SHP77 treated with DMSO at 0.1 percent for 48 hours (cell line): ENCODE measurements at regions not wholly inside any gene's neighbourhood (a gene's known extent, or its start where the extent isn't known, plus 50 kb on each side); places are given as distances from the start of the nearest gene placed in this dataset.

Source experiments
- DNase-seq: peaks from one replicate; lab custom pipeline; 2025; lab: John Stamatoyannopoulos, UW

DNA sequence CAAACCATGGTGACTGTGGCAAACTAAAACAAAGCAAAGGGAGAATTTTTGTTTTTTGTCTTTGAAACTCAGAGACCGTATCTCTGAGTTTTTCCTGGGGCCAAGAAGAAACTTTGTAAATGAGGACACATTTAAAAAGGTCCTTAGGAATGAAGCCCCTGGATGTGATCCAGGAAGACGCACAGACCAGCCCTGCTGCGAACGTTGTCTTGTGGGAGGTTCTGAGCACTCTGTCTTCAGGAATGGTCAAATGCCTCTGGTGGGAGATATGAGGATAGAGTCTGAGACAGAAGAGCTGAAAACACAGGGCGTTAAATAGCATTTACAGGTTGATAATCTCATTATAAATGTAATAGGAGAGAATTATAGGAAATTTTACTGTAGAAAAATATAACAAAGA is 893.5 kb upstream of the KLHL29 start:
- no peak for DNase-seq

DNA sequence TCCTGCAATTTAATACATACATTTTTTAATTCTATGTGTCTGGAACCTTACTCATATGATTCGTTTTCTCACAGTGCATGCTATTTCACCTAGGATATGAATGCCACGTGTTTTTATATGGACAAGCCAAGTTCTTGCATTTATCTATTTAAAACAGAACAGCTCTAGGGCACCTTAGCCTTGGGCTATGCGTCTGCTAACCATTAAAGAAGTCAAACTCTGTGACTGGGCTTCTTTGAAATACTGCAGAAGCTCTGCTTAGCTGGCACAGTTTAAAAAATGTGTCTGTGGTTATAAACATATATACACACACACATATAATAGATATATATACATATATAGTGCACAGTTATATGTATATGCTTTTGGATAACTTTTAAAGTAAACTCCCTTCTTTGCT is 890.8 kb upstream of the KLHL29 start:
- DNase-seq: no peak

DNA sequence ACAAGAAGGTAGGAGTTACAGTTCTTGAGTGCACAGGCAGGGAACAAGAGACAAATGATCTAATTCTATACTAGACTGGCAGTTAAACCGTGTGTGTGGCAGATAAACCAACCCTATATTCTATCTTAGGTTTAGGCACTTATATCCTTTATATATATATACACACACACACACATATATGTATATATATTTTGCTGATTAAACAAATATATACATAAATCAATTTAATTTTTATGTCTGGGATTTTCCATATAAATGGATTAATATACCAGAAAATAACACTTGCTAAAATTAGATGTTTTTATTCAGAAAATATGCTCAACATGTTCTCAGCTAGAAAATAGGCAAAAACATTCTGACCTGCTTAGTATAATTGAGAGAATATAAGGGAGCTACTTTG is 887.9 kb upstream of the KLHL29 start:
- no peak for DNase-seq

DNA sequence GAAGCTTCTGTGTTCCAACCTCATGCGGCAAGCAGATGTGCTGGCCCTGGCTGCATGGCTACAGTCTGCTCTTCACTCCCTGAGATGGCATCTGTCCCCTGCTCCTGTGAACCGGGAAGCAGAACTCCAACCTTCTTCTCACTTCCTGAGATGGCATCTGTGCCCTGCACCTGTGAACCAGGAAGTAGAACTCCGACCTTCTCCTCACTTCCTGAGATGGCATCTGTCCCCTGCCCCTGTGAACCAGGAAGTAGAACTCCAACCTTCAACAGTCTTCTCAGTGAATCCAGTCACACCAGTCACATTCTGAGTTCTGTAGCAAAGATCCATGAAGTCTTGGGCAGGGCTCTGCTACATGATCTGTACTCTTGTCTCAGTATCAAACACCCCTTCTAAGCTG is 887.2 kb upstream of the KLHL29 start:
- no peak for DNase-seq

DNA sequence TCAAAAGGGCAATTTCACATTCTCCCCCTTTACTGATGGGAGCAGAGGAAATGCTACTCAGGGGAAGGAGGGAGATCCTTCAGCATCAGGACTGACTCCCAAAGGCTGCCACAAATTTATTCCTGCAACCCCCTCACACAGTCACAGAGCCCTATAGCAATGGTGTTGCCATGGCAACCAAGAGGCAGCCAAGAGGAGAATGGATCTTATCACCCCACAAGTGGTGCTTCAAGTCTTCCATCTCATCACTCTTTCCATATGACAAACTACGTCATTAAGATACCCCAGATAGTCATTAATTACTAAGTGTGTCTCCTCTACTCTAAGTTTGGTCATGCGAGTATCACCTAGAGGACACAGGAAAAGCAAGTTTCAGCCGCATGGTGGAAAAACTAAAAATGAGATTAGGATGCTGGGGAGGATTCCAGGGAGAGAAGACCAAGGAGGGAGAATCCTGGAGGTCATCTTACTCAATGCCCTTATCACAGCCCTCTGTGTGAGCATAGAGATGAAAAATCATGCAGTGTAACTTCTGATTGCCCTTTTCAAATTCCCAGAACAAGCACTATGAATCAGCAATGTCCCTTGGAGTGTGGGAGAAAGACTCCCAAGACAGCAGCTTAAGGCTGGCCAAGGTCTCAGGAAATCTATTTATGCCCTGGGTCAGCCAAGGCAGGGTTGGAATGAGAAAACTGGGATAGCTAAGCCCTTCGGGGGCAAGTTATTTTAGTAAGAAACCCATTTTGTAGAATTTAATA is 885.7 kb upstream of the KLHL29 start:
- DNase-seq: no peak

DNA sequence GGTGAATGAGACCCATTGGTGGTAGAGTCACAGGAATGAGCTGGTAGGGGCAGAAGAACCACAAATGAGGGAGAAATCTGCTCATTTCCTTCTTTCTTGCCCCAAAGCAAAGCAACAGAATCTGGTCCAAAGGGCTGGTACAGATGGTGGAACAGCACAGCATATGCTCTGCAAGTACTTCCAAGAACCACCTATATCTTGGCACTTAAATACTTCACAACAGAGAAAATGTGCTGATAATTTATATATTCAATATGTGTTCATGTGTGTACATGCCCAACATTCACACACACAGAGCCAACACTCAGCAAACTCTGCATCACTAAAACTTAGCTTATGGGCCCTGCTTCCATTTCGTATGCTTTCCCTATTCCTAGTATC is 884.4 kb upstream of the KLHL29 start:
- no peak for DNase-seq

DNA sequence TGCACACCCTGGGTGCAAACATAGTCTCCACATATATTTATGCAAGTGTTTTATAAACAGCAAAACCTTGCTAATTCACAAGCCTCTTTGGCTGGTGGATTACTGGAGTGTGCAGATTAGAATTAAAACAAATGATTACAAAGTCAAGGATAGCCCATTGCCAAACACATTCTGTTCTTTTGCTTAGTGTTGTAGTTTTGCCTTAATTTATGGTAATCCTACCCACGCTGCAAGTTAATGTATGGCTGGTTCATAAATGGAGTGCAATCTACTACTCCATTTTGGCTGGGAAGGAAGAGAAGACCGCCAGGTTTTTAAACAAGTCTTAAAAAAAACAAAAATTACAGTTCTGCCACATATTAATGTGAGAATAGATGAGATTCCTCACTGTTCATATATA is 883.1 kb upstream of the KLHL29 start:
- DNase-seq: no peak

DNA sequence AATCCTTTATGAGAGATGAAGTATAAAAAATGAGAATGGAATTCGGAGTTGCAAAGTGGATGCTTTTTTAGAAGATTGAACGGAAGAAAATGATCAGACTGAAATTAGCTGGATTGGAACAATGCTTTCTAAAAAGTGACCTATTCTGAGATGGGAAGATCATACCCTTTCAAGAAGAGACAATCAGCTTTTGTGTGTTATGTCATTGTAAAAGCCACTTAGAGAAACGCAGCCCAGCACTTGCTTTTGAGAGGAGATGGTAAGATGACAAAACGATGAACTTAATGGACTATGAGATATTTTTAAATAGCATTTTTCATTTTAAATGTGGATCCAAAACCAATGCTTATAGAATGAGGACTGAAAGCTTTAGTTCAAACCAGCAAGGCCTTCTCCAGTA is 871.4 kb upstream of the KLHL29 start:
- DNase-seq: no peak

DNA sequence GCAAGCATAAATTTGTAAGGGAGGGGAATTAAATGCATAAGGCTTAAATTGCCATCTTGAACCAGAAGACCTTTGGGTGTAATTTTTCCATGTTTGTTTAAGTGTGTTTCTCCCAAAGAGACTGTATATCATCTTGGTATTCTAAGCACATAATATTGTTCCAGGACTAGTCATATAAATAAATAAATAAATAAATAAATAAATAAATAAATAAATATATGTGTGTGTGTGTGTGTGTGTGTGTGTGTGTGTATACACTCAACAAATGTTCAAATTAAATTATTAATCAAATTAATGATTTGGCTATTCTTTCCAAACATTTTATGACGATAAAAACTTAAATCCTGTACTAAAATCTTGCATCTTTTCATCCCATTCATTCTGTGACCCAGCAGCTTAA is 867.8 kb upstream of the KLHL29 start:
- no peak for DNase-seq

DNA sequence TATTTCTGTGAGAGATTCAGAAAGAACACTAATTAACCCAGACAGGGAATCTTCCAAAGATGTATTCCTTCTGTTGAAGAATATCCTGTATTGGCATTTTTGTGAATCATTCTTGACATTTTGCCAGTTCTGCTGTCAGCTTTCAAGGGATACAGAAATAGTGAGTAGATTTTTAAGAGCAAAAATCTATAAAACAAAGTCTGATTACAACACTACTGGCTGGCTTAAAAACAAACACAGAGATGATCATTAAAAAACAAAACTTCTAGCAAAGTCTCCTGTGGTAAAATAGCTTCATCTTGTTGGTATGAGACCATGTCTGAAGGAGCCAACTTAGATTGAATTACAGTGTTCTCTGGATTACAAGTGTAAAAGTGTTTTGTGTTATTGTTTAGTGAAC is 866.3 kb upstream of the KLHL29 start:
- no peak for DNase-seq

DNA sequence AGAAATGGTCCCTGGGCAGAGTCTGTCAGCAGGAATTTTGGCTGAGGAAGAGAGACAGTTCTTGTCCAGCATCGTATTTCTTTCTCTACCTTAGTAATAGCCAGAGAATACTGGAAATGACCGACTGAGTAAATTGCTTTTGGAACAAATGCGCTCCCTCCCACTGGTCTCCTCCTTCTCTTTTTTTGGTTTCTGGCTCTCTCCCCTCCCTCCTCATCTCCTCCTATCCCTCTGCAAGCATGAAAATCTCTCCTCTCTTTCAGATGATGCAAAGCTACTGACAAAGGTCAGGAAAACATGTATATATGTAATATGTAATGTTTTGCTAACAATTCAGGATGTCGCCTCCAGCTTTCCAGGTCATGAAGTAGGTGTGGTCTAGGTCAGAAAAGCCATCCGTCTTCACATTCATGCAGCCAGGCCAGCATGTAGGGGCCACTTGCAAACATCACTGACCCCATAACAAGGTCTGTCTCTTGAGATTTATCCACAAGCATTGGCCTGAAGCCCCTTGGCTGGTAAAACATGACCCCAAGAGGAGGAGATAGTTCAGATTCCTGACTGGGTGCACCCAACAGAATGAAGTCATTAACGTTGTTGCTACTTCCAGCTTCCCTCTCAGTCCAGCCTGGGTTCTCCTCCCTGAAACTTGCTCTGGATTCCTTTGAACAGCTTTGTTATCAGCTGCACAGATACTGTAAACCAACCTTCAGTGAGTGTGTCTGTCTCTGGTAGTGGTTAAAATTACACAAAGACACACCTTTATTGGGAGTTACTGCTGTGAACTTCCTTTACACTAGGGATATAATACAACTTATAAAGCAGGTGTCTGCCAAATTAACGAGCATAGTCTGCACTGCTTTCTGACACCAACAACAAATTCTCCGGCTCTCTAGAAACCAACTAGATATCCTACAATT is 864.4 kb upstream of the KLHL29 start:
- no peak for DNase-seq

DNA sequence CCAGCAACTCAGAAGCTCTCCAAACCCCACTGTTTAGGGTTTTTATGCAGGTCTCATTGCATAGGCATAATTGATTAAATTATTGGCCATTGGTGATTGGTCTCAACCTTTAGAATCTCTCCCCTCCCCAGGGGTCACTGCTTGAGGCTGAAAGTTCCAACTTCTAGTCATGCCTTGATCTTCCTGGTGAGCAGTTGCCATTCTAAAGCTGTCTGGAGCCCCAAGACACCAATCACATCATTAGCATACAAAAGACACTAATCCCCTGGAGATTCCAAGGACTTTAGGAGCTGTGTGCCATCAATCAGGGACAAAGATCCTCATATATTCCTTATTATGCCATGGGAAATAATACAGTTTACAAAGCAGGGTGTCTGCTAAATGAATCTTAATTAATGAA is 863.4 kb upstream of the KLHL29 start:
- DNase-seq: no peak

DNA sequence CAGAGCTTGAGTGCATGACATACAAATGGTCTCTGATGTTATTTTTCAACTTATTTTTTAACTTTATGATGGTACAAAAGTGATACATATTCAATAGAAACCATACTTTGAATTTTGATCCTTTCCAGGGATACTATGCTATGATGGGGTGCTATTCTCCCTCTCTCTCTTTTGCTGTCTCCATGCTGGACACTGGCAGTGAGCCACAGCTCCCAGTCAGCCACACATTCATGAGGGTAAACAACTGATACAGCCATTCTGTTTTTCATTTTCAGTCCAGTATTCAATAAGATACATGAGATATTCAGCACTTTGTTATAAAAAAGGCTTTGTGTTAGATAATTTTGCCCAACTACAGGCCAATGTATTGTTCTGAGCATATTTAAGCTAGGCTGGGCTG is 859.3 kb upstream of the KLHL29 start:
- DNase-seq: no peak

DNA sequence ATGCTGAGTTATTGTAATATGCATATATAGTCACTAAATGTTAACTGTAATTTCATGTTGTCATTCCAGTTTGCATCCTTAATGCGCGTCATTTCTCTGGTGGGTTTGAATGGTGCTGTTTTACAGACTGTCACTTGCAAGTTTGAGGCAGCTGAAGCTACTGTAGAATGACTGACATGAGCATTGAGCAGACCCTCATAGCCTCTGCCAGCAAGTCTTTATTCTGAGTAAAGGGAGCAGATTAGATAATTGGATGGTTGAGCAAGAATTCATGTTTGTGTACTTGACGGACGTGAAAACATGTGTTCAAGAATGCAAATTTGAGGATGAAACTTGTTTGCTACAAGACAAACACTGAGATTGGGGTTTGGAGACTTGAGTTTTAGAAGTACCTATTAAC is 854.8 kb upstream of the KLHL29 start:
- no peak for DNase-seq

DNA sequence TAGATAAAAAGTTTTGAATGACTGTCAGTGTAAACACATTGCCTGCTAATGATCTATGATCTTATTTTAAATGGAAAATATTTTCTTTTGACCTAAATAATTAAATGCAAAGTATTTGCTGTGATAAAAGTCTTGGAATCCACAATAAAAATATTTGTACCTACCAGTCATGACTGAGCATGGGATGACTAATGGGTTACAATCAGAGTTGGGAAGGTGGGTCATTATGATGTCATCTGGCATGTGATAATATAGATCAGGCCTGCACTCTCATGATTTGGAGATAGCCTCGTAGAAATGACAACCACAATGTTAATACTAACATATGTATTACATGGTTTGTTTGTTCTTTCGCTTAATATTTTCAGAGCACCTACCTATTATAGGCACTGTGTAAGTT is 848.8 kb upstream of the KLHL29 start:
- no peak for DNase-seq

DNA sequence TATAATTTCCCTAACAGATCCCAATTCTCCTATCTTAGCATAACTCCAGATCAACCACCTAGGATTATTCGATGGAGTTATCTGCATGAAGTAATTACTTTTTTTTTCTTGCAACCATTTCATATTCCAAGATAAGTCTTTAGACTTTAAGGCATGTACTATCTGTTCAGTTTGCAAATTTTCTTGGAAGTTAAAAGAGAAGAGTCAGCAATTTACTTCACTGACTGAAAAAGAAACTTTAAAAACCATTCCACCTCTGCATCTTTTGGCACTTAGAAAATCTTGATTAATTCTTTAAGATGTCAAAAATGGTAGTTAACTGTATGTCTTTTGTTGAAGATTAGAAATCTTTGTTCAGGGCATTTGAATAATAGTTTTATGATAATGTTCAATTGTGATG is 830.5 kb upstream of the KLHL29 start:
- DNase-seq: no peak

DNA sequence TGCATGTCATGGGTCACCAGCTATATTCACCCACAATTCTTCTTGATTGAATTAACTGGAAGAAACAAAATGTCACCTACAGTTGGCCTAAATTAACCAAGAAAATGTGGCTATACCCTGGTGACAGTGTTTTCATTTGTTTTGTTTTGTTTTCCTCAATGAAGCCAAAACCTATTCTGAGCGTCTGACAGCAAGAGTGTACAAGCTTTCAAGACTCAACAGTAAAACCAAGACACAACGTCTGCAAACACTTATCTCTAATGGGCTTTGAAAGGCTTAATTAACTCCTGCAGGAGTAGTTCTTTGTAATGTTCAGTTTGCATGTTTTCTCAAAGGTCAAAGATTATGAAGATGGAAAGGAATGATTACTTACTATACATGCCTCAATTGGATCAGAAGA is 827.6 kb upstream of the KLHL29 start:
- DNase-seq: no peak

DNA sequence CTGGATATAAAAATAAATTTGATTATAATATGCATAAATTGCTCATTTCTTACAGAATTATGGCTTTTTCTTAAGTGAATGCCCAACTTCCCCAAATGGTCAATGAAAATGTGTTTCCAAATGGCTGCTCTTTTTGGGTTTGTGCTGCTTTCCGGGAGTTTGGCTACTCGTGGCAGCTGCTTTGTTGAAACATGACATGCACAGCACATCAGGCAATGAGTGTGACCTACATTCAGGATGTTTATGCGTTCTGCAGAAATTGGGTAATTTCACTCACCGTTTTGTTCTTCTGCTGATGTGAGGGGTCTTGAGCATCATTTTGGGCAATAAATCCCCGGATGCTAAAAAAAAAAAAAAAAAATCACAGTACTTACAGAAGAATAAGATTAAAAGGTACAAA is 825.0 kb upstream of the KLHL29 start:
- DNase-seq: no peak

DNA sequence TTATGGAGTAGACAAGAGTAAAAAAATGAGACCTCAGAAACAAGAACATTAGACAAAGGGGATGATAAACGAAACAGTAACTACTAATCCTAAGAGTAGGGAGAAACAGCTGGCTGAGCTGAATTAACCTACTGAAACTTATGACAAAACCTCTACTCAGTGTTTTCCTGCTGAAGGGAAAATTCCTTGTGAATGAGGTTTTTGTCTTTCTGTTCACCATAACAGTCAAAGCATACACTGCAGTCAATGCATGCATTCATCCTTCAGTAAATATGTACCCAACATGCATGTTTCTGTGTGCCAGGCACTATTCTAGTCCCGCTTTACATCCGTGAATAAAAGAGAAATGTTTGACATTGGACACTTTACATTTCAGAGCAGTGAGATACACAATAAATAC is 805.6 kb upstream of the KLHL29 start:
- DNase-seq: no peak

DNA sequence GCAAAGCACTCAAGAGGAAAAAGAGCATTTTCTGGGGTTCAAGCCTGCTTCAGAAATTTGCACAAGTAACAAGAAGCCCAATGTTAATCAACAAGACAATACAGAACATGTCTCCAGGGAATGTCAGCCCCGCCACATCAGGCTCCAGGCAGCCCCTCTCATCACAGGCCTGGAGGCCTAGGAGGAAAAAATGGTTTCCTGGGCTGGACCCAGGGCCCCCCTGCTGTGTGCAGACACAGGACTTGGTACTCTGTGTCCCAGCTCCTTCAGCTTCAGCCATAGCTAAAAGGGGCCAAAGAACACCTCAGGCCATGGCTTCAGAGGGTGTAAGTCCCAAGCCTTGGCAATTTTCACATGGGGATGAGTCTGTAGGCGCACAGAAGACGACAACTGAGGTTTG is 802.9 kb upstream of the KLHL29 start:
- DNase-seq: no peak

DNA sequence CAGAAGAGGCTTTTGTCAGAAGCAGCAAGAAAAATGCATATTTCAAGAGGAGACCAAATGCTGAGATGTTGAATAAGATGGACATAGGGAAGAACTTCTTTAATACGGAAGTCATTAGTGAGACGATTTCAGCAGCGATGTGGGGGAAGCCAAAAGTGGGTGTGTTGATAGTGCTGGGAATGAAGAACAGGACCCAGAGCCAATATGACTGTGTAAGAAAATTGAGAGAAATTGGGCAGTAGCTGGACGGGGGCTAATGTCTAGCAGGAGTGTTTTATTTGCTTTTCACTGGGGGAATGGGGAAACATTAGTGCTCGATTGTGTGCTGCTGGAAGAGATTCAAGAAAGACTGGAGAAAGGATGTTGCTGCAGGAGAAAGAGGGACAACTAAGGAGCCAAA is 788.7 kb upstream of the KLHL29 start:
- DNase-seq: no peak

DNA sequence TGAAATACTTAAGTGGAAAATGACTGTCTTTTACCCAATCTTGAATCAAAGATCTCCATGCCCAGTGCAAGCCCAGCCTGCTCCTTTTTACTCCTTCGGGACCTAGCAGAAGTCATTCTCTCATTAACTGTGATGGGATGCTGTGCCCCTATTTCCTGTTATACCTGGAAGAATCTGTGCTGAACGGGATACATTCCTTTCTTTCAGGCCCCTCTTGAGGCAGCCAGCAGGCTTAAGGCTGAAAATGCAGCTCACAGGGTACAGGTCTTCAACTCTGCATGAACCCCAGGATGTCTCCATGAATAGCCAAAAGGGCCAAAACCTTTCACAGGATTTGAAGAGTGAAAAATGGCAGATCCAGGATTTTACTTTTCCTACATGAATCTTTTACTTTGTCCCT is 784.8 kb upstream of the KLHL29 start:
- DNase-seq: no peak

DNA sequence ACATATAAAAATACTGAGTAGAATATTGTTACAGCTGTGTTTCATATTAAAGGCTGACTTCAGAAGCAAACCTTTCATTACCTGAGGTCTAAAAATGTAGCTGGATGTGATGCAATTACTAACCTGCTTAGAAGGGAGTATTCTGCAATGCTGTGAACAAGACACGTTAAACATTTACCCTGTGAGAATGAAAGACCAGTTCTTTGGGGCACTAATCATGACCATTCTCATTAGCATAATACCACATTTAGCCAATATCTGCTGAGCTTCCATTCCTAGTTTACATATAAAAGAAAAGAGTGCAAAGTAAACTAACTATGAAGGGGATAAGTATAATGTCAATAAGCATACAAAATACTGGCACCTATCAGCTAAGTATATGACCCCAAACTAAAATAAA is 784.0 kb upstream of the KLHL29 start:
- no peak for DNase-seq

DNA sequence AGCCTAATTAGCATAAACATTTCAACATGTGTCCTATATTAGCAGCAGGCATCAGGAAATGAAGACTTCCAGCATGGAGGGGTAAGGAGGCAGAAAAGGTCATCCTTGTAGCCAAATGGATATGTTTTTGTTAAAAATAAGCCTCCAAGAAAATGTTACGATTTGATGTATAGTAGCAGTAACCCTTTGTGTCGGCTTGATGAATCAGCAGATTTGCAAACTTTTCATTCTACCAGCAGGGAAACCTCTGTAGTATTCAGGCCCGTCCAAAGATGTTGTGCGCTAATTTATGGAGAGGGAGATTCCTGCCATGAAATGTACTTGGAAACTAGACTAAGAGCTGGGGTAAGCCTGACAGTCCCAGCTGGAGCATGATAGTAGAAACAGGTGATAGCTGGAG is 780.8 kb upstream of the KLHL29 start:
- no peak for DNase-seq
